Hematopoietic multipotent progenitor cell treated with erythropoietin and hydrocortisone succinate and interleukin-3 and kit ligand, for 4 days (in vitro differentiated cells): ENCODE measurements at regions not wholly inside any gene's neighbourhood (a gene's known extent, or its start where the extent isn't known, plus 50 kb on each side); places are given as distances from the start of the nearest gene placed in this dataset.
A peak's percentile ranks its signal among the peaks of the same experiment; 100 is the strongest.
"Not testable (repeated sequence)": the region's sequence is repeated elsewhere in the genome, so short reads cannot be mapped to it uniquely, and the experiment has no call there.

ENCODE experiments used
- DNase-seq: peaks from one replicate; pipeline ENCODE4 v3.0.0-alpha.2; 2015

GRCh38 chr22:23393721-23394320, 186.3 kb downstream of the IGLL1 start:
- no peak for DNase-seq

- not testable (repeated sequence) for DNase-seq
Measured at GRCh38 chr22:23393199-23393598, 186.9 kb downstream of the IGLL1 start.

GRCh38 chr22:23392420-23393121, 187.5 kb downstream of the IGLL1 start:
- no peak for DNase-seq

GRCh38 chr22:23391022-23391421, 189.1 kb downstream of the IGLL1 start:
- DNase-seq, result no peak

- DNase-seq, result no peak
Measured at GRCh38 chr22:23389271-23390071, 190.6 kb downstream of the IGLL1 start.

GRCh38 chr22:23388517-23388890, 191.6 kb downstream of the IGLL1 start:
- no peak for DNase-seq

GRCh38 chr22:23387827-23388516, 192.1 kb downstream of the IGLL1 start:
- DNase-seq, result no peak

GRCh38 chr22:23386822-23387580, 193.1 kb downstream of the IGLL1 start:
- no peak for DNase-seq

GRCh38 chr22:23385678-23386631, 194.1 kb downstream of the IGLL1 start:
- DNase-seq, result peak; percentile 87

GRCh38 chr22:23384923-23385677, 195.0 kb downstream of the IGLL1 start:
- DNase-seq, result no peak

GRCh38 chr22:23384431-23384830, 195.7 kb downstream of the IGLL1 start:
- peak; percentile 20 for DNase-seq

GRCh38 chr22:23383491-23384361, 196.4 kb downstream of the IGLL1 start:
- peak; percentile 72 for DNase-seq

GRCh38 chr22:23382428-23383218, 197.5 kb downstream of the IGLL1 start:
- no peak for DNase-seq

- DNase-seq, result no peak
Measured at GRCh38 chr22:23381661-23382427, 198.2 kb downstream of the IGLL1 start.

GRCh38 chr22:23380911-23381310, 199.2 kb downstream of the IGLL1 start:
- DNase-seq, result no peak

- peak; percentile 25 for DNase-seq
Measured at GRCh38 chr22:23380230-23380573, 199.9 kb downstream of the IGLL1 start.

- DNase-seq, result not testable (repeated sequence)
Measured at GRCh38 chr22:23379540-23380229, 199.4 kb downstream of the BCR start.
